ENCODE measurements at regions not wholly inside any gene's neighbourhood (a gene's known extent, or its start where the extent isn't known, plus 50 kb on each side); places are given as distances from the start of the nearest gene placed in this dataset.

GRCh38 chr3:140854961-140855360 is 86.7 kb upstream of the SLC25A36 start:
- H3K36me3 ChIP-seq (ENCODE audit: control insufficient read depth, insufficient read depth, low read length) = no peaks in the 10 kb centered on the region
- Mint-ChIP-seq H3K9me3 (no peaks in the 10 kb centered on the region), H3K36me3 (no peaks in the 10 kb centered on the region), H3K27me3 (ENCODE audit: low read depth in 2 of 2) (peaks cover 8 to 16% of the 10 kb centered on the region in 2 donors), H3K27ac (no peak overlapping the region), H3K4me3 (no peak overlapping the region), H3K4me1 (no peaks in the 10 kb centered on the region)
- no peaks in the 10 kb centered on the region for H3K4me1 ChIP-seq (ENCODE audit: control insufficient read depth, insufficient read depth, low read length)
- no peak for TF ChIP-seq CTCF (IDR thresholded peaks at IDR 0.05)
- ATAC-seq (no peak), DNase-seq (no peak)
- no peak overlapping the region for H3K4me3 ChIP-seq (ENCODE audit: low read length)
- intact Hi-C loops (cut with micrococcal nuclease) = no loop called here
- H3K9me3 ChIP-seq (ENCODE audit: control insufficient read depth, insufficient read depth, low read length) = no peaks in the 10 kb centered on the region
- H3K27ac ChIP-seq (ENCODE audit: low read length) = no peak overlapping the region
- no peaks in the 10 kb centered on the region for H3K27me3 ChIP-seq (ENCODE audit: control insufficient read depth, insufficient read depth, low read length)
- 88% methylated on average over 2 of the region's 2 CpGs for WGBS (ENCODE audit: insufficient coverage)

- 100% methylated on average over 1 of the region's 1 CpG for WGBS (ENCODE audit: insufficient coverage)
- H3K27ac Mint-ChIP-seq = no peak overlapping the region
These were observed 84.7 kb upstream of the SLC25A36 start for GRCh38 chr3:140856905-140857304.

GRCh38 chr3:140857993-140858392 is 83.6 kb upstream of the SLC25A36 start:
- Histone ChIP-seq H3K9me3 (ENCODE audit: control insufficient read depth, insufficient read depth, low read length) (no peaks in the 10 kb centered on the region), H3K36me3 (ENCODE audit: control insufficient read depth, insufficient read depth, low read length) (no peaks in the 10 kb centered on the region), H3K27me3 (ENCODE audit: control insufficient read depth, insufficient read depth, low read length) (no peaks in the 10 kb centered on the region), H3K27ac (ENCODE audit: low read length) (no peak overlapping the region), H3K4me1 (ENCODE audit: control insufficient read depth, insufficient read depth, low read length) (no peaks in the 10 kb centered on the region), H3K4me3 (ENCODE audit: low read length) (no peak overlapping the region)
- ATAC-seq = no peak
- Mint-ChIP-seq H3K27ac (no peak overlapping the region), H3K9me3 (no peaks in the 10 kb centered on the region), H3K27me3 (ENCODE audit: low read depth in 2 of 2) (peaks cover 4 to 29% of the 10 kb centered on the region in 2 donors), H3K4me1 (no peaks in the 10 kb centered on the region), H3K4me3 (no peak overlapping the region), H3K36me3 (no peaks in the 10 kb centered on the region)
- 100% methylated on average over 2 of the region's 2 CpGs for WGBS (ENCODE audit: insufficient coverage)
- intact Hi-C loops (cut with micrococcal nuclease) = no loop called here
- TF ChIP-seq CTCF (IDR thresholded peaks at IDR 0.05) = no peak
- no peak for DNase-seq

More at GRCh38 chr3:140856905-140857304, 84.7 kb upstream of the SLC25A36 start:
- DNase-seq (no peak), ATAC-seq (no peak)
- intact Hi-C loops (cut with micrococcal nuclease) = no loop called here
- H3K4me3 Mint-ChIP-seq = no peak overlapping the region
- Histone ChIP-seq H3K36me3 (ENCODE audit: control insufficient read depth, insufficient read depth, low read length) (no peaks in the 10 kb centered on the region), H3K4me1 (ENCODE audit: control insufficient read depth, insufficient read depth, low read length) (no peaks in the 10 kb centered on the region), H3K9me3 (ENCODE audit: control insufficient read depth, insufficient read depth, low read length) (no peaks in the 10 kb centered on the region), H3K4me3 (ENCODE audit: low read length) (no peak overlapping the region), H3K27me3 (ENCODE audit: control insufficient read depth, insufficient read depth, low read length) (no peaks in the 10 kb centered on the region), H3K27ac (ENCODE audit: low read length) (no peak overlapping the region)
- no peaks in the 10 kb centered on the region for H3K36me3 Mint-ChIP-seq
- H3K27me3 Mint-ChIP-seq (ENCODE audit: low read depth in 2 of 2) = peaks cover 2 to 18% of the 10 kb centered on the region in 2 donors
- no peaks in the 10 kb centered on the region for H3K9me3 Mint-ChIP-seq
- no peak for TF ChIP-seq CTCF (IDR thresholded peaks at IDR 0.05)
- no peaks in the 10 kb centered on the region for H3K4me1 Mint-ChIP-seq

GRCh38 chr3:140859592-140860336 is 81.9 kb upstream of the SLC25A36 start:
- Histone ChIP-seq H3K27me3 (ENCODE audit: control insufficient read depth, insufficient read depth, low read length) (no peaks in the 10 kb centered on the region), H3K4me3 (ENCODE audit: low read length) (no peak overlapping the region), H3K36me3 (ENCODE audit: control insufficient read depth, insufficient read depth, low read length) (no peaks in the 10 kb centered on the region), H3K4me1 (ENCODE audit: control insufficient read depth, insufficient read depth, low read length) (peaks cover 3% of the 10 kb centered on the region), H3K9me3 (ENCODE audit: control insufficient read depth, insufficient read depth, low read length) (no peaks in the 10 kb centered on the region), H3K27ac (ENCODE audit: low read length) (no peak overlapping the region)
- intact Hi-C loops (cut with micrococcal nuclease) = loop anchor here (10.0 kb wide), 1 partner anchor 1745 kb away; no protein-coding TSS in a partner anchor
- 81% methylated on average over 5 of the region's 5 CpGs for WGBS (ENCODE audit: insufficient coverage)
- Mint-ChIP-seq H3K4me1 (peaks cover 0 to 4% of the 10 kb centered on the region in 2 donors), H3K27ac (no peak overlapping the region), H3K9me3 (no peaks in the 10 kb centered on the region), H3K36me3 (no peaks in the 10 kb centered on the region), H3K27me3 (ENCODE audit: low read depth in 2 of 2) (peaks cover 2 to 18% of the 10 kb centered on the region in 2 donors), H3K4me3 (no peak overlapping the region)
- no peak for DNase-seq
- TF ChIP-seq CTCF (IDR thresholded peaks at IDR 0.05) = no peak
- ATAC-seq = no peak
